ENCODE measurements at regions not wholly inside any gene's neighbourhood (a gene's known extent, or its start where the extent isn't known, plus 50 kb on each side); places are given as distances from the start of the nearest gene placed in this dataset.

DNA sequence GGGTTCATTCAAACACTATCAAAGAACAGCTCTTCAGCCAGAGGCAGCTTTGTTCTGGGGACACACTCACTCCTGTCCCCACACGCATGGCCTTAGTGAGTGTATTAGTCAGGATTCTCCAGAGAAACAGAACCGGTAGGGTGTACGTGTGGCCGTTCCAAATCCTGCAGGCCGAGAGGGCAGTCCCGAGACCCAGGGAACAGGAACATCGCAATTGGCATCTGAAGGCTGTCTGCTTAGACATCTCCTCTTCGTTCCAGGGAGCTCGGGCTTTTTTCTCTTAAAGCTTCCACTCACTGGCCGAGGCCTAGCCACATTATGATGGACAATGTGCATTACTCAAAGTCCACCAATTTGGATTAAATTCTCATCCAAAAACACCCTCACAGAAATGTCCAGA is 523.3 kb downstream of the GLRX3 start:
- no peak for DNase-seq (ENCODE audit: low read depth)

- DNase-seq (ENCODE audit: low read depth) = no peak
These were observed 524.1 kb downstream of the GLRX3 start for GRCh38 chr10:130660266-130660665.

DNA sequence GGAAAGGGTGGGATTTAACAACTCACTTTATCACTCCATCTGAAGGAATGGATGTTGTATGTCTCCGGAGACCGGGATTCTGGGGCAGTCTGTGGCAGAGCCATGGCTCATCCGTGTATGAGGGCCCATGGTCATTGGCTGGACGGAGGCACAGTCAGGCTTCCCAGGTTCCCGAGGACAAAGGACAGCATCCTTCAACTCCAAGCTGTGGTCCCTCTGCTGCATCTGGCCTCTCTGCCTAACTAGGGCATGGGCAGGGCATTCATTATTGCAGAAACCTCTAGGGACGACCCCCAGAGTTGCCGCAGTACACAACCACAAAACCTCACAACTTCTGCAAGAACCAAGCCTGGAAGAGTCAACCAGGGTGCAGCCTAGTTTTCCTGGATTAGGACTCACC is 525.2 kb downstream of the GLRX3 start:
- DNase-seq (ENCODE audit: low read depth) = no peak

DNA sequence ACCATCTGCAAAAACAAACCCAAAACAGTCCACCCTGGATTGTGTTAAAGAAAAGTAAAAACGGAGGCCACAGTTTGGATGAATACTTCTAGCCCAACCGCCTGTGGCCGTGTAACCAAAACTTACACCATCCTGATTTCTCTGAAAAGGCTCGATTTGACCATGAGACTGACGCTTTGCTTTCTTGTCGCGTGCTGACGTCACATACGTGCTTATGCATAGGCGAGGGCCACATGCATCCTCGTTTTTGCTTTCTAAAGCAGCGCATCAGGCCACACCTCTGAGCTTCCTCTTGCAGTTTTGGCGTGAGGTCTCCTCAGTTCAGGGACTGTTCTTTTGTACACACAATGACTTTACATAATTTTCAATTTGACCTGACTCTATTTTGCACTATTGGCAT is 526.6 kb downstream of the GLRX3 start:
- no peak for DNase-seq (ENCODE audit: low read depth)

- DNase-seq (ENCODE audit: low read depth) = no peak
These were observed 528.3 kb downstream of the GLRX3 start for GRCh38 chr10:130664526-130664925.

- DNase-seq (ENCODE audit: low read depth) = no peak
These were observed 530.0 kb downstream of the GLRX3 start for GRCh38 chr10:130666215-130666614.

- DNase-seq (ENCODE audit: low read depth) = no peak
These were observed 550.6 kb downstream of the GLRX3 start for GRCh38 chr10:130686689-130687300.

DNA sequence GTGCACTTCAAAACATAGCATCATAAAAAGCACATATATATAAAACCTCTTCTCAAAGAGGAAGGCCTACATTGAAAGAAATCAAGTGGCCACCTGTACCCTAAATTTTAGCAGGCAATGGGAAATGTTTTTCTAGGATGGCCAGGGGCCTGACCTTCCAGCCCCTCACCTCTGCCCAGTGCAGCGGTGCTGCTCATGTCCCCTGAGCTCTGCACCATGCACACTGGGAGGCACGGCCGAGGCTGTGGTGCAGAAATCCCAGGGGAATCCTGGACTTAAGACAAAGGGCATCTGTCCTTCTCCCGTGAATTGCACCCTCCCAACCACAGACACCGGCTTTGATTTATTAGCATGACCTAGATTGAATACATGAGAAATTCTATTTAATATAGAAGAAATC is 551.4 kb downstream of the GLRX3 start:
- DNase-seq (ENCODE audit: low read depth) = no peak

GRCh38 chr10:130689743-130690626 is 553.8 kb downstream of the GLRX3 start:
- no peak for DNase-seq (ENCODE audit: low read depth)

- DNase-seq (ENCODE audit: low read depth) = no peak
These were observed 555.6 kb downstream of the GLRX3 start for GRCh38 chr10:130691776-130692175.

GRCh38 chr10:130696870-130697269 is 560.7 kb downstream of the GLRX3 start:
- DNase-seq (ENCODE audit: low read depth) = no peak

- no peak for DNase-seq (ENCODE audit: low read depth)
These were observed 571.3 kb downstream of the GLRX3 start for GRCh38 chr10:130707389-130707979.

DNA sequence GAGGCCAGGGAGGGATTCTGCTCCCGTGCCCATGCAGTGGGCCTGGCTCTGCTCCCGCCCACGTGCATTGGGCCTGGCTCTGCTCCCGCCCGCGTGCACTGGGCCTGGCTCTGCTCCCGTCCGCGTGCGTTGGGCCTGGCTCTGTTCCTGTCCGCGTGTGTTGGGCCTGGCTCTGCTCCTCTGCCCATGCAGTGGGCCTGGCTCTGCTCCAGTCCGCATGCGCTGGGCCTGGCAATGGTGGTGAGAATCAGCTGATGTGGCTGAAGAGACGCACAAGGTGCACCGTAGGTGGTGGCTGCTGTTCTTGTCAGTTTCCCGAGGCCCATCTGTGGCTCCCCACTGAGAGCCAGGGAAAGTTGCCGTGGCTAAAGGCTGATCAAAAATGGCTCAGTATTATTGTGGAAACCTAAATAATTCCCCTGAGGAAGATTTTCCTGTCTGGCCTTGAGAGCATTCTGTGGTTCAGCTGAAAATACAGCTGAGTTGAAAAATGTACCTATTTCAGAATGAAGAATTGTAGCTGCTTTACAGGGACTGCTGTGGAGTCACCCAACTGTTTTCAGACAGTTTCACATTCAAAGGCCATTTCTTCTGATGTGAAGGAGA is 572.4 kb downstream of the GLRX3 start:
- no peak for DNase-seq (ENCODE audit: low read depth)

DNA sequence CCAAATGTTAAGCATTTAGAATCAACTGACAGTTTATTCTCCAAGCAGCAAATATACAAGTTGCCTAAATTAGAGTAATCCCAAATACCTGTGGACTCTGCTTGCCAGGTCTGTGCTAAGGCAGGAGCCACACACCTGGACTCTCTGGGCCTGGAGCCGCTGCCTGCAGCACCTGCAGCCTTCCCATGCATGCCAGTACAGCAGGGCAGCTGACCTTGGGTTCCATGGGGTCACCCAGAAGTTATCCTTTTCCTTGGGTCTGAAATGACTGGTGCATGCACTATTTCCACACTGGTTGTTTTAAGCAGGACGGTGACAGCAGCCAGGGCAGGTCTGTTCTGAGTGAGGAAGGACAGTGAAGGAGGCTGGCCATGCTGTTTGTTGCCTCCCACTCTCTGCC is 573.2 kb downstream of the GLRX3 start:
- no peak for DNase-seq (ENCODE audit: low read depth)

DNA sequence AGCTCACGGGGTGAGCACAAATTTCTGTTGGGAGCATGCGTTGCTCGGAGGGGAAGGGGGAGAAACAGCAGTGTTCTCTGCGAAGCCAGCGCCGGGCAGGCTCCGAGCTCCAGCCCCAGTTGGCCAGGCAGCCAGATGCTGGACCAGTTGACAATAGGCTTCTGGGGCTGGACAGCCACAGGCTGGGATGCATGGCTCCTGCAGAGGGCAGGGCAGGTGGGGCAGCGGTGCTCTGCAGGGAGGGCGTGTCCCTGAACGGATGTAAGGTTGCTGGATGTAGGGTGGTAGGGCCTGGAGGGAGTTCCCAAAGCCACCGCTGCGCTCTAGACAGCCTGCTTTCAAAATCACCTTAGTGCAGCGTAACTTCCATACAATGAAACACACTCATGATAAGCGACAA is 574.9 kb downstream of the GLRX3 start:
- no peak for DNase-seq (ENCODE audit: low read depth)

DNA sequence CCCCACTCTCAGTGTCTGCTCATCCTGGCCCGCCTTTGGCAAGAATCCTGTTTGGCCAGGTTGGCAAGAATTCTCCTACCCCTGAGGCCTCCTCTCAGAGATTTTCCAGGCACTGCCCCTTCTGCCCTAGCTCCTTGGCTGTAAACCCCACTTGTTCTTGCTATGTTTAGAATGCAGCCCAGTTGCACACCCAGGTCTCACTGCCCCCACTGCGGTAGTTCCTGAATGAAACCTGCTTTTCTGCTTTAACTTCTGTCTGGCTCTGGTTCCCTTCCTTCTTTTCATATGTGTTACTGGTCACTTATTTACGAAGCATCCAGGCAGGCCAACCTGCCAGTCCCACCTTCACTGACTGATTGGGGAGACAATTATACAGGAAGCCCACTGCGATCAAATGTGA is 576.9 kb downstream of the GLRX3 start:
- DNase-seq (ENCODE audit: low read depth) = no peak

GRCh38 chr10:130713731-130714130 is 577.5 kb downstream of the GLRX3 start:
- no peak for DNase-seq (ENCODE audit: low read depth)

- no peak for DNase-seq (ENCODE audit: low read depth)
These were observed 578.7 kb downstream of the GLRX3 start for GRCh38 chr10:130714742-130715467.

GRCh38 chr10:130715686-130716670 is 579.8 kb downstream of the GLRX3 start:
- DNase-seq (ENCODE audit: low read depth) = no peak

DNA sequence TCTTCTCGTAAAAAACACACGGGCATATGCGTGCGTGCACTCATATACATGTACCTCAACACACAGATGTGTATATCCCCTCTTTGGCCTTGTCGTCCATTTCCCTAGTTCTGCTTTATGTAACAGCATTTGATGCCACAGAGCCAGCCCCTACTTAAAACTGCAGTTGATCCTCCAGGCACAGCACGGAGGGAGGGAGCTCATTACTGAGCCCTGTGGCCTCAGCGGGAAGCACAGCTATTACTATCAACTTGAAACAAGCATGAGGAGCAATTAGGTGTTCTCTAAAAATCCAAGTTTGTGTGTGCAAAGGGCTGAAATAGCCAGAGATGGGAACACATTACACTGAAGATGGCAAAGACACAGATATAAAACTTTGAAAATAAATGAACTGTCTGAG is 580.9 kb downstream of the GLRX3 start:
- DNase-seq (ENCODE audit: low read depth) = no peak
